Activated naive CD8-positive, alpha-beta T cell treated with anti-CD3 and anti-CD28 coated beads, Interleukin-2, amount 50 U/mL, for 24 hours (primary cell): ENCODE measurements at regions not wholly inside any gene's neighbourhood (a gene's known extent, or its start where the extent isn't known, plus 50 kb on each side); places are given as distances from the start of the nearest gene placed in this dataset.
"Not testable (repeated sequence)": the region's sequence is repeated elsewhere in the genome, so short reads cannot be mapped to it uniquely, and the experiment has no call there.

Source experiments
- ATAC-seq: fragments of 150-1000 bp; cut with Tn5 transposase; one replicate; pipeline ENCODE4 v1.10.0; 2021
- DNase-seq: peaks from one replicate; pipeline ENCODE4 v3.0.0; 2021
- H3K27ac Mint-ChIP-seq: one replicate; pipeline ENCODE4 v1.8.0; 2021; ENCODE audit warnings: mild to moderate bottlenecking, mixed read lengths
- H3K27me3 Mint-ChIP-seq: one replicate; pipeline ENCODE4 v1.8.0; 2021; ENCODE audit warnings: mixed read lengths
- H3K36me3 Mint-ChIP-seq: one replicate; pipeline ENCODE4 v1.8.0; 2021; ENCODE audit warnings: low read depth, mixed read lengths
- H3K4me1 Mint-ChIP-seq: one replicate; pipeline ENCODE4 v1.8.0; 2021; ENCODE audit warnings: mixed read lengths
- H3K4me3 Mint-ChIP-seq: one replicate; pipeline ENCODE4 v1.8.0; 2021; ENCODE audit warnings: mild to moderate bottlenecking, moderate library complexity, mixed read lengths
- H3K9me3 Mint-ChIP-seq: one replicate; pipeline ENCODE4 v1.8.0; 2021; ENCODE audit warnings: mixed read lengths

DNA sequence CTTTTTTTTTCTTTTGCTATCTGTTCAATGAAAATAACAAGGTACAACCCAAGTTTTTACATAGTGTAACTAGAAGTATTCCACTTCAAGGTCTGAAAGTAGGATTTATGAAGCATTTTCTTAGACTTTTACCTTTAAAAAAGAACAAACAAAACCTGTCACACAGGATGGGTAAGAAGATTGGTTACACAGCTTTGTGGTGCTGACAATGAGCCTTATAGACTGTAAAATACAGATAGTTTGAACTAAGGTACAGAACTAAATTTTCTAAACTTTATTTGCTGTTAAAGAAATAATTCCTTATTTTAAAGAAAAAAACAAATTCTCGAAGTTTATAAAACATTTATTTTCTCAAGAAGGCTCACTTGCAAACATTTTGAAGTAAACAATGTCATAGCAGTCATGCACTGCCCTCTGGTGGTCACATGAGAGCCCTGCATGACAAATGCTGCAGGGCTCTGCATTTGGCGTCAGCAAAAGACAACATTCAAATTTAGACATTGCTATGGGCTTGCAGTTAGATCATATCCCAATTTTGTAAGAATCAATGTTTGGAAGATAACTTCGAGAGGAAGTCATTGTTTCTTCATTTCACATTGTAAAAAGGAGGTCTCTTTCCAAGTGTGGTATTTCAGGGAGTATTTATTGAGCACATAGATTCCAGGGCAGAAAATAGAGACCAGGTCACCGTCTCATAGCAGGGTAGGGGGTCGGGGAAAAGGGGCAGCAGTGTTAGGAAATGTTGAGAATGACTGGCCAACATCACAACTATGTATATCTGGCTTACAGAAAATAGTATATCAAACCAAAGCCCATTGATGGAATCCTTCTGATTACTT, 115.3 kb upstream of the FMN2 start:
- Mint-ChIP-seq H3K27me3 (no peaks in the 10 kb centered on the region), H3K27ac (no peak overlapping the region), H3K36me3 (no peaks in the 10 kb centered on the region), H3K4me1 (no peaks in the 10 kb centered on the region), H3K9me3 (peaks cover 18% of the 10 kb centered on the region), H3K4me3 (no peak overlapping the region)
- peak; percentile 38 for DNase-seq
- peak; percentile 40 for ATAC-seq

DNA sequence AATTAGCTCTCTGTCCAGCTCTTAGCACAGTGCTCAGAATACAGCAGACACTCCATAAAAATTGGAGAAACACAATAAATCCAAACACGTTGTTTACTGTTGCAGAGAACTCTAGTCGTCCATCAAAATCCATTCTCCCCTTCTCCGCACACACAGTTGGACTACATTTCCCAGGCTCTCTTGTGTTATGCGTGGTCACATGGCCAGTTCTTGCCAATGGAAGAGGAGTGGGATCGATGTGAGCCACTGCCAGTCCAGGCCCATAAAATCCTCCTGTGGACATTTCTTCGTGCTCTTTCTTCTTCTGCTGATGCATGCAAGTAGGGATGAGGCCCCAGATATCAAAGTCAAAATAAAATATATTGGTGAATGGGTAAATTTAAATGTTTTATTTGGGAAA, 114.3 kb upstream of the FMN2 start:
- peaks cover 21% of the 10 kb centered on the region for H3K9me3 Mint-ChIP-seq
- H3K4me1 Mint-ChIP-seq, result no peaks in the 10 kb centered on the region
- H3K27me3 Mint-ChIP-seq, result no peaks in the 10 kb centered on the region
- no peak for DNase-seq
- no peak for ATAC-seq
- H3K36me3 Mint-ChIP-seq, result no peaks in the 10 kb centered on the region
- no peak overlapping the region for H3K27ac Mint-ChIP-seq
- H3K4me3 Mint-ChIP-seq, result no peak overlapping the region

DNA sequence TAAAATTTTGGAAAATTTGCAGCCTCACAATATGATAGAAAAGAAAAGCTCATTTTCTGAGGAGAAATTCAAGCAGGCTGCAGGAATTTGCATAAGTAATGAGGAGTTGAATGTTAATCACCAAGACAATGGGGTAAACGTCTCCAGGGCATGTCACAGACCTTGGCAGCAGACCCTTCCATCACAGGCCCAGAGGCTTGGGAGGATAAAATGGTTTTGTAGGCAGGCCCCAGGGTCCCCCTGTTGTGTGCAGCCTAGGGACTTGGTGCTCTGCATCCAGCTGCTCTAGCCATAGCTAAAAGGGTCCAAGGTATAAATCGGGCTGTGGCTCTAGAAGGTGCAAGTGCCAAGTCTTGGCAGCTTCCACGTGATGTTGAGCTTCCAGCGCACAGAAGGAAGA, 112.2 kb upstream of the FMN2 start:
- H3K27ac Mint-ChIP-seq, result no peak overlapping the region
- peaks cover 39% of the 10 kb centered on the region for H3K9me3 Mint-ChIP-seq
- ATAC-seq (no peak), DNase-seq (no peak)
- H3K4me1 Mint-ChIP-seq, result no peaks in the 10 kb centered on the region
- H3K27me3 Mint-ChIP-seq, result no peaks in the 10 kb centered on the region
- H3K4me3 Mint-ChIP-seq, result no peak overlapping the region
- no peaks in the 10 kb centered on the region for H3K36me3 Mint-ChIP-seq

DNA sequence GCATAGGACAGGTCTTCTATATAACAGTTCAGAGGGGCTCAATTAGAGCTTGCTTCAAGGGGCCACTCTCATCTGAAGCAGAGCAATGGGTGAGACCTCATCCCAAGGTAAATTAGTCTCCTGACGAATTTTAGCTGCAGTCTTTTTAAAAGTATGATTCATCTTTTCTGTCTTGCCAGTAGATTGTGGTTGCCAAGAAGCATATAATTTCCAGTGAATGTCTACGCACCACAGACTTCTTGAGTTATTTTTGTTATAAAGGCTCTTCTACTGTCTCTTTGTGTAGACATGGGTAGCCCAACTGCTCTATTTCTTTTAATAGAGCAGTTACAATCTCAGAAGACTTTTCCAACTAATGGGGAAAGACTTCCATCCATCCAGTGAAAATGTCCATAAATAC, 108.9 kb upstream of the FMN2 start:
- no peak for ATAC-seq
- no peaks in the 10 kb centered on the region for H3K27me3 Mint-ChIP-seq
- no peaks in the 10 kb centered on the region for H3K4me1 Mint-ChIP-seq
- H3K4me3 Mint-ChIP-seq, result no peak overlapping the region
- H3K36me3 Mint-ChIP-seq, result no peaks in the 10 kb centered on the region
- DNase-seq, result no peak
- peaks cover 51% of the 10 kb centered on the region for H3K9me3 Mint-ChIP-seq
- no peak overlapping the region for H3K27ac Mint-ChIP-seq

DNA sequence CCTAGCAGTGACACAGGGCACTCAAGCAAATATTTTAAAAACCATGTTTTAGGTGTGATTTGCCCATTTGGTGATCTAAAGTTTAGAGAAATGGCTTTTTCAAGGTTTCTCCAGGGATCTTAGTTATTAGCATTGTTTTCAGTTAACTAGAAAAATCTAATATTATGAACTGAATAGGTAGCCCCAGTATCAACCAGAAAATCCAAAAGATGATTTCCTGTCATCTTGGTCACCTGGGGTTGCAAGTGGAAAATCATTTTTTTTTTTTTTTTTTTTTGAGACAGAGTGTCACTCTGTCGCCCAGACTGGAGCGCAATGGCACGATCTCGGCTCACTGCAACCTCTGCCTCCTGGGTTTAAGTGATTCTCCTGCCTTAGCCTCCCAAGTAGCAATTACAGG, 106.6 kb upstream of the FMN2 start:
- Mint-ChIP-seq H3K27me3 (no peaks in the 10 kb centered on the region), H3K4me1 (no peaks in the 10 kb centered on the region), H3K27ac (no peak overlapping the region), H3K9me3 (peaks cover 44% of the 10 kb centered on the region), H3K36me3 (no peaks in the 10 kb centered on the region), H3K4me3 (no peak overlapping the region)
- no peak for ATAC-seq
- no peak for DNase-seq

DNA sequence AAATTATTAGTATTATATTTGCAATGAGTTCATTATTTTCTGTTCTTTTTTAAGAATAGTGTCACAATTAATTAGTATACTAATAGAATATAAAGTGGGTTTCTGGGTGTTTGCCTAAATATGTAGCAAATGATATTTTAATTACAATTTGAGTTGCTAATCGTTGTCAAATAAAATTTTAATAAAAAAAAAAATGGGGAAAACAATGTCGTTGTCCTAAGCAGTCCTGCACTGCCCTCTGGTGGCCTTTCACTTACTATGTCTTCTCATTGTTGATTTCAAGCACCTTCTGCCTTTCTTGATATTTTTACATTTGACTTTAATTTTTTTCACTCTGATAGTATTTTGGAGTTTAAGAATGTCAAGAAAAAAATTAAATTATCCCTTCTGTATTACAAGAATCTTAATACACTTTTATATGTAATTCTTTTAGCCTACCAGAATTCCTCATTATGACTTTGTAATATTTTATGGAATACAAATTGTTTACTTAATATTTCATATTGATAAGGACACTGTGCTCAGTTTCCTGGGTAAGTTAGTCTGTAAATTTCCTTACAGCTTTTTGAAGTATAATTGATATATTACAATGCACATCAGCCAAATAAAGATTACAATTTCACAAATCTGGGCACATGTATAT, 104.5 kb upstream of the FMN2 start:
- Mint-ChIP-seq H3K27me3 (peaks cover 2% of the 10 kb centered on the region), H3K36me3 (no peaks in the 10 kb centered on the region), H3K9me3 (peaks cover 32% of the 10 kb centered on the region), H3K4me3 (no peak overlapping the region), H3K4me1 (no peaks in the 10 kb centered on the region), H3K27ac (no peak overlapping the region)
- DNase-seq, result peak; percentile 17
- no peak for ATAC-seq

DNA sequence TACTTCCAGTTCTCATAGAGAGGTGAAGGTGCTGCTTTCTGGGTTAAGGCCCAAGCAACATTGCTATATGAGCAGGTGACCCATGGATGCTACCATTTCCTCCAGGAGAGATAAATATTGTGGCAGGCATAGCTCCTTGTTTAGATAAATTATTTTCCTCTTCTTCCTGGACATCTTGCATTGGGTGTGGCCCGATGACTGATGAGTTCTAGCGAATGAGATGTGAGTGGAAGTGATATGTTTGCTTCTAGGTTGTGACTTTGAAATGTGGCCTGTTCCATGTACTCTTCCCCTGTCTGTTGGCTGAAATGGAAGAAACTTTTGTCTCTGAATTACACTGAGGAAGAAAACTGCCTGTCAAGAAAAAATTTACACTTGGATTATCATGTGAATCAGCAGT, 101.7 kb upstream of the FMN2 start:
- H3K4me1 Mint-ChIP-seq, result no peaks in the 10 kb centered on the region
- H3K27me3 Mint-ChIP-seq, result peaks cover 12% of the 10 kb centered on the region
- DNase-seq, result no peak
- H3K36me3 Mint-ChIP-seq, result no peaks in the 10 kb centered on the region
- peaks cover 9% of the 10 kb centered on the region for H3K9me3 Mint-ChIP-seq
- ATAC-seq, result no peak
- H3K27ac Mint-ChIP-seq, result no peak overlapping the region
- no peak overlapping the region for H3K4me3 Mint-ChIP-seq

DNA sequence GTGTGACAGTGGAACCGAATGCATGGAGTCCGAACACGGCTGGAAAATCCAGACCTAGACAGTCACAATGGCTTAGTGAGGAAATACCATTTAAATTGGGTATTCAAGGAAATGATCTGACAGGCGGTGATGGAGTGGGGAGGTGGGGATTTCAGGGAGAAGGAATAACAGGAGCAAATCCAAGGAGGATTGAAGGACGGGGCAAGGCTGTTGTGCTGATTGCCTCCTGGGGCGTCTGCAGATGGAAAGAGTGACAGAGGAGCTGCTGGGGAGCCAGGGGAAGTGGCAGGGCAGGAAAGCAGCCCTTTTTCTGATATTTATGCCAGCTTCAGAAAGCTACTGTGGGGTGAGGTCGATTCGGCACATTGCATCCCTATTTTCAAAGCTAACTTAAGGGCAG, 99.1 kb upstream of the FMN2 start:
- not testable (repeated sequence) for ATAC-seq, H3K9me3 Mint-ChIP-seq, DNase-seq, H3K27ac Mint-ChIP-seq, H3K36me3 Mint-ChIP-seq, H3K4me3 Mint-ChIP-seq, H3K4me1 Mint-ChIP-seq
- peaks cover 34% of the 10 kb centered on the region for H3K27me3 Mint-ChIP-seq

DNA sequence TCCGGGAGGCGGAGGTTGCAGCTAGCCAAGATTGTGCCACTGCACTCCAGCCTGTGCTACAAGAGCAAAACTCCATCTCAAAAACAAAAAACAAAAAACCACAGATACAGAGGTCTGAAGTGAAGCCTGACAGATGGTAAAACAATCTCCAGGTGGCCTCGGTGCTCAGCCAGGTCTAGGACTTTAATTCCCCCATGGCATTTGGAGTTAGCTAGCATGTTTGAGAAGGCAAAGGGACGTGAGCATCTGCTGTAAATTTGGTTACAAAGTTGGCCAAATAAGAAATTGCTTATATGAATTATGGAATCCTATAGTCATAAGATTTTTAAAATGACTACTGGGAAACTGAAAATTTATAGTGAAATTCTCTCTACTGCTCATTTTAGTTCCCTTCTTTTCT, 98.3 kb upstream of the FMN2 start:
- no peaks in the 10 kb centered on the region for H3K36me3 Mint-ChIP-seq
- H3K9me3 Mint-ChIP-seq, result no peaks in the 10 kb centered on the region
- ATAC-seq (no peak), DNase-seq (no peak)
- peaks cover 6% of the 10 kb centered on the region for H3K4me1 Mint-ChIP-seq
- peaks cover 37% of the 10 kb centered on the region for H3K27me3 Mint-ChIP-seq
- H3K4me3 Mint-ChIP-seq, result no peak overlapping the region
- no peak overlapping the region for H3K27ac Mint-ChIP-seq

DNA sequence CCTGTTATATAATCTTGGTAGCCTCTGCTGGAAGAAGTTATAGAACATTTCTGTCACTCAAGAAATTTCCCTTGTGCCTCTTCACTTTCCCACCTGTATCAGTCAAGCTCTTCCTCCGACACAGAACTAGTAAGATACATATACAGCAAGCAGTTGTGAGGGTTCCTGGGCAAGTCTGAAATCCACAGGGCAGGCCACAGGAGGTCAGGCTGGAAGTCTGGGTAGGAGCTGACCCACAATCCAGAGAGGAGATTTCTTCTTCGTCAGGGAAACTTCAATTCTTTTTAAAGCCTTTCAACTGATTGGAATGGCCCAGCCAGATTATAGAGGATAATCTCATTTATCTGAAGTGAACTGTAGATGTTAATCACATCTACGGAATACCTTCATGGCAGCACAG, 96.4 kb upstream of the FMN2 start:
- H3K27ac Mint-ChIP-seq, result no peak overlapping the region
- peaks cover 6% of the 10 kb centered on the region for H3K4me1 Mint-ChIP-seq
- H3K4me3 Mint-ChIP-seq, result no peak overlapping the region
- ATAC-seq (no peak), DNase-seq (no peak)
- peaks cover 3% of the 10 kb centered on the region for H3K9me3 Mint-ChIP-seq
- H3K27me3 Mint-ChIP-seq, result peaks cover 51% of the 10 kb centered on the region
- H3K36me3 Mint-ChIP-seq, result no peaks in the 10 kb centered on the region

DNA sequence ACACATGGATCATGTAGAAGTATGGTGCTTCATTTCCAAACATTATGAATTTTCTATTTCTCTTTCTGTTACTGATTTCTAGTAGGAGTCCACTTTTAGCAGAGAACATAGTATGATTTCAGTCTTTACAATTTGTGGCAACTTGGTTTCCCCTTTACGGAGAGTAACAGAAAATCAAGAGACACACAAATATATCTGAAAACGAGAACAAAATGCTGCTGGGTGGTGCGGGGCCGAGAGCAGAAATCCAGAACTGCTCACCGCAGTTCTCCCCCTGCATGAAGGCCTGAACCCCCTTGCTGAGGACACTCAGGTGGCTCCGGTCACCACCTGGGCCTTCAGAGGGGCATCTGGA, 94.5 kb upstream of the FMN2 start:
- H3K27me3 Mint-ChIP-seq, result peaks cover 50% of the 10 kb centered on the region
- no peak for ATAC-seq

DNA sequence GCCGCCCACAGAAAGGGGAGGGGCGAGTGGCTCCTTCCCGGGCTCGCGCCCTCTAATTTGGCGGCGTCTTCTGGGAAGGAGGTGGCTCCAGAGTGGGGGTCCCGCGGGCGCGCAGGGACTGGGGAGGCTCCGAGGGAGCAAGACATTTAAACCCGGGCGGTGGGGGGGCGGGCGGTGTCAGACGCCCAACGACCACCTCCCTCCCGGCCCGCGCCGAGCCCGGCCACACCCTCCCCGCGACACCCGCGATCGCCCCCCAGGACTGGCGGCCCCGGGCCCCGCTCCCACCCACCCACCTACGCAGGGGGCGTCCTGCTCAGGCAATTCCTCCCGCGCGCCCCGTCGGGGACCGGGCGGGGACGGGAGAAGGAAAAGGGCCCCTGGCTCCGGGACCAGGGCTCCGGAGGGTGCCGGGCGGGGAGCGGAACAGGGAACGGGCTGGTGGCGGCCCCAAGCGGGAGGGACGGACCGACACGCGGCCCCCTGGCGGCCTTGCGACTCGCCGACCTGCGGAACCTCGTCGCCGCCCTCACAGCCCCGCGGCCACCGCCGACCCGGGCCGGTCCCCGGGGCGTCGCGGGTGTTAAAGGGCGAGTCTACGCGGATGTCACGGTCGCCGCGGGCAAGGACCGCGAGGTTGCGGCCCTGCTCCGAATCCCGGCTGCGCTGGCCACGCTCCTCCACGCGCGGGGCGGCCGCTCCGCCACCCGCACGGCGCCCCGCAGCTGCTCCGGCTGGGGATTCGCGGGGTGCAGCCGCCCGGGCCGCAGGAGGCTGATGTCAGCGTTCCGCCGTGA, 94.0 kb upstream of the FMN2 start:
- H3K27me3 Mint-ChIP-seq, result peaks cover 50% of the 10 kb centered on the region
- H3K36me3 Mint-ChIP-seq, result no peaks in the 10 kb centered on the region
- ATAC-seq (peak; percentile 61), DNase-seq (no peak)
- no peak overlapping the region for H3K27ac Mint-ChIP-seq
- peaks cover 6% of the 10 kb centered on the region for H3K4me1 Mint-ChIP-seq
- peaks cover 3% of the 10 kb centered on the region for H3K9me3 Mint-ChIP-seq
- no peak overlapping the region for H3K4me3 Mint-ChIP-seq

More for the DNA sequence above, 94.5 kb upstream of the FMN2 start:
- no peaks in the 10 kb centered on the region for H3K36me3 Mint-ChIP-seq
- H3K9me3 Mint-ChIP-seq, result peaks cover 3% of the 10 kb centered on the region
- DNase-seq, result no peak
- peaks cover 6% of the 10 kb centered on the region for H3K4me1 Mint-ChIP-seq
- no peak overlapping the region for H3K4me3 Mint-ChIP-seq
- no peak overlapping the region for H3K27ac Mint-ChIP-seq

DNA sequence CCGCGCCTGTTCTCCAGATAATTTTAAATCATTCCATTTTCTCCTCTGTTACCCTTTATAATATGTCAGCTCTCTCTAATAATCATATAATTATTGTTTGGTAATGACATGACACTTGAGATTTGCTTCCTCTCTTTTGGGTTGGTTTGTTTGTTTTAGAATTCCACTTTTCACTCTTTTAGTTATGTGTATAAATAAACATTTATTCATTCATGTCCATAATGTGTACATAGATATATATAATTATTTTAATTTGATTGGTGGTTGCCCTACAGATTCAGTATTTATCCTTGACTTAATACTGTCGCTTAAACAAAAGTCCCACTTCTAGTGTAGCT, 93.4 kb upstream of the FMN2 start:
- Mint-ChIP-seq H3K36me3 (no peaks in the 10 kb centered on the region), H3K27ac (no peak overlapping the region), H3K27me3 (peaks cover 50% of the 10 kb centered on the region), H3K4me3 (no peak overlapping the region), H3K9me3 (peaks cover 3% of the 10 kb centered on the region), H3K4me1 (peaks cover 6% of the 10 kb centered on the region)
- ATAC-seq (no peak), DNase-seq (no peak)

DNA sequence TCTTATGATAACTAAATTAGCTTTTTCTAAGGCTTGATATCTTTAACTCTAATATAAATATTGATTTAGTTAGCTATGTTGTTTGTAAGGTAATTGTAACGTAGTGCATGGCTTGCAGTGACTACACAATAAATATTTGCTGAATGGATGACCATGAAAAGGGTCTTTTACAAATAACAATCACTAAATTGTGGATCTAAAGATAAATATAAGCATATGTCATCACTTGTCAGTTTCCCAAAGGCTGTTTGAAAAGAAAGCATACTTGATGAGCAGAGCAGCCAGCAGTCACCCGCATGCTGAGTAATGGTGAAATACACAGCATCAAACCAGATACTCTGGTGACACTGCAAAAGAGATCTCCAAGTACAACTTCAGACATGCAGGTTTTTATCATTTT, 92.5 kb upstream of the FMN2 start:
- Mint-ChIP-seq H3K27me3 (peaks cover 49% of the 10 kb centered on the region), H3K9me3 (peaks cover 3% of the 10 kb centered on the region), H3K4me3 (no peak overlapping the region), H3K4me1 (peaks cover 6% of the 10 kb centered on the region), H3K27ac (no peak overlapping the region), H3K36me3 (no peaks in the 10 kb centered on the region)
- no peak for ATAC-seq
- DNase-seq, result no peak

DNA sequence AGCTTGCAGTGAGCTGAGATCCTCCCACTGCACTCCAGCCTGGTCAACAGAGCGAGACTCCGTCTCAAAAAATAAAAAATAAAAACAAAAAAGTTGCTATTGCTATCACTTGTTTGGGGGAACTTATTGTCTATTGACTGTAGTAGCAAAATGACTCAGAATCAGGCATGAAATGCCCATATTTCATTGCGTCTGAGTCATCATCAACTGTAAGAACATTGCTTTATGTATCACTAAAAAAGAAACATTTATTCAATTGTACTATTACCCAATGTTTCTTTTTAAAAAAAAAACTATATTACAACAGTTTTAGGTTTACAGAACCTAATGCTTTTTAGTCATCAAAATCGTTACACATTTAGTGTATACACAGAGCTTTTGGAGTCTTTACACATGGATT, 91.0 kb upstream of the FMN2 start:
- Mint-ChIP-seq H3K4me3 (no peak overlapping the region), H3K36me3 (no peaks in the 10 kb centered on the region), H3K27me3 (peaks cover 36% of the 10 kb centered on the region), H3K27ac (no peak overlapping the region), H3K4me1 (peaks cover 6% of the 10 kb centered on the region), H3K9me3 (peaks cover 3% of the 10 kb centered on the region)
- DNase-seq (no peak), ATAC-seq (no peak)
